ENCODE measurements at regions not wholly inside any gene's neighbourhood (a gene's known extent, or its start where the extent isn't known, plus 50 kb on each side); places are given as distances from the start of the nearest gene placed in this dataset.

- Histone ChIP-seq H3K36me3 (no peaks in the 10 kb centered on the region), H3K4me3 (no peak overlapping the region), H3K4me1 (no peaks in the 10 kb centered on the region), H3K27ac (no peak overlapping the region), H3K27me3 (no peaks in the 10 kb centered on the region), H3K9me3 (no peaks in the 10 kb centered on the region)
- 56 to 63% (median 59%) methylated on average over 3 of the region's 3 CpGs for WGBS, 4 donors
- ATAC-seq (no peak), DNase-seq (no peak)
- no peak for TF ChIP-seq CTCF (IDR thresholded peaks at IDR 0.05)
- no peak for TF ChIP-seq POLR2A (IDR thresholded peaks at IDR 0.05)
- intact Hi-C loops (cut with DNase I) = no loop called here
These were observed 943.5 kb downstream of the TRIB2 start for GRCh38 chr2:13660231-13660630.

GRCh38 chr2:13662055-13662454 lies 945.3 kb downstream of the TRIB2 start:
- no peak overlapping the region for H3K4me3 ChIP-seq
- WGBS, 4 donors = 56 to 77% (median 67%) methylated on average over 1 of the region's 1 CpG
- no peaks in the 10 kb centered on the region for H3K9me3 ChIP-seq
- DNase-seq (no peak), ATAC-seq (no peak)
- H3K4me1 ChIP-seq = no peaks in the 10 kb centered on the region
- TF ChIP-seq CTCF (IDR thresholded peaks at IDR 0.05) = no peak
- TF ChIP-seq POLR2A (IDR thresholded peaks at IDR 0.05) = no peak
- no peaks in the 10 kb centered on the region for H3K36me3 ChIP-seq
- no peak overlapping the region for H3K27ac ChIP-seq
- intact Hi-C loops (cut with DNase I) = no loop called here
- H3K27me3 ChIP-seq = no peaks in the 10 kb centered on the region

- intact Hi-C loops (cut with DNase I) = no loop called here
- Histone ChIP-seq H3K27ac (no peak overlapping the region), H3K9me3 (no peaks in the 10 kb centered on the region), H3K36me3 (no peaks in the 10 kb centered on the region), H3K4me1 (no peaks in the 10 kb centered on the region), H3K27me3 (no peaks in the 10 kb centered on the region), H3K4me3 (no peak overlapping the region)
- DNase-seq = no peak
- ATAC-seq = no peak
- WGBS, 4 donors = 34 to 51% (median 42%) methylated on average over 3 of the region's 3 CpGs
- no peak for TF ChIP-seq POLR2A (IDR thresholded peaks at IDR 0.05)
- no peak for TF ChIP-seq CTCF (IDR thresholded peaks at IDR 0.05)
These were observed 950.1 kb downstream of the TRIB2 start for GRCh38 chr2:13666582-13667414.

GRCh38 chr2:13667415-13667757 lies 950.6 kb downstream of the TRIB2 start:
- 74 to 79% (median 75%) methylated on average over 1 of the region's 1 CpG for WGBS, 4 donors
- no peak for TF ChIP-seq POLR2A (IDR thresholded peaks at IDR 0.05)
- no peak for TF ChIP-seq CTCF (IDR thresholded peaks at IDR 0.05)
- Histone ChIP-seq H3K4me3 (no peak overlapping the region), H3K36me3 (no peaks in the 10 kb centered on the region), H3K9me3 (no peaks in the 10 kb centered on the region), H3K27ac (no peak overlapping the region), H3K4me1 (no peaks in the 10 kb centered on the region), H3K27me3 (no peaks in the 10 kb centered on the region)
- no peak for DNase-seq
- no peak for ATAC-seq
- intact Hi-C loops (cut with DNase I) = no loop called here

Measured in heart left ventricle (tissue), 16 donors.